ENCODE measurements at regions not wholly inside any gene's neighbourhood (a gene's known extent, or its start where the extent isn't known, plus 50 kb on each side); places are given as distances from the start of the nearest gene placed in this dataset.

DNA sequence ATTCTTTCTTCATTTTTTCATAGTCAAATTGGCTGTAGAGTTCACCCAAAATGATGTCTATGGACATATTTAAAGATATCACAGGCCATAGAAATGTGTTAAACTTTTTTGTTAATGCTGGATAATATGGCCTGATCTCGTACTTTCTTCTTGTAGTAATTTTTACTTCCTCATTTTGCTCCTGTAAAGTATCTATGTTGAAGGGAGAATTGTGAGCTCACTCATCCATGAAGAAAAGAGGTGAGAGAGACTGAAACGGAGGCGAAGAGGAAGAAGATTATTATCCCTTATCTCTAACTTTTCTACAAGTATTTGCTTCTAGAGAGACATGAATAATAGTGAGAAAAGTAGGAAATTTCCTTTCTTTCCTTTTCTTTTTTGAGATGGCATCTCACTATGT lies 613.8 kb upstream of the TBL1XR1 start:
- TF ChIP-seq CTCF (IDR thresholded peaks at IDR 0.05) (no peak), POLR2A (IDR thresholded peaks at IDR 0.05) (no peak)
